ENCODE measurements at regions not wholly inside any gene's neighbourhood (a gene's known extent, or its start where the extent isn't known, plus 50 kb on each side); places are given as distances from the start of the nearest gene placed in this dataset.
"Not testable (repeated sequence)": the region's sequence is repeated elsewhere in the genome, so short reads cannot be mapped to it uniquely, and the experiment has no call there.

GRCh38 chr2:208793434-208793833 lies 386.8 kb downstream of the PTH2R start:
- H3K4me3 ChIP-seq (ENCODE audit: low read depth, low read length), result no peak overlapping the region
- TF ChIP-seq MAX (IDR thresholded peaks at IDR 0.05; ENCODE audit: low read depth, low read length) (no peak), MYC (IDR thresholded peaks at IDR 0.05; ENCODE audit: low read depth, low read length) (no peak), POLR2A (IDR thresholded peaks at IDR 0.05; ENCODE audit: extremely low read depth, insufficient read length) (no peak), CTCF (IDR thresholded peaks at IDR 0.05; ENCODE audit: low read depth, low read length) (no peak)
- no peak for DNase-seq (ENCODE audit: low read depth)

GRCh38 chr2:208794288-208794975 lies 387.8 kb downstream of the PTH2R start:
- no peak for TF ChIP-seq POLR2A (IDR thresholded peaks at IDR 0.05; ENCODE audit: extremely low read depth, insufficient read length)
- TF ChIP-seq MYC (IDR thresholded peaks at IDR 0.05; ENCODE audit: low read depth, low read length), result no peak
- no peak for TF ChIP-seq CTCF (IDR thresholded peaks at IDR 0.05; ENCODE audit: low read depth, low read length)
- no peak for TF ChIP-seq MAX (IDR thresholded peaks at IDR 0.05; ENCODE audit: low read depth, low read length)
- DNase-seq (ENCODE audit: low read depth), result no peak
- H3K4me3 ChIP-seq (ENCODE audit: low read depth, low read length), result no peak overlapping the region

GRCh38 chr2:208798698-208799097 lies 392.1 kb downstream of the PTH2R start:
- no peak overlapping the region for H3K4me3 ChIP-seq (ENCODE audit: low read depth, low read length)
- DNase-seq (ENCODE audit: low read depth), result no peak
- no peak for TF ChIP-seq MAX (IDR thresholded peaks at IDR 0.05; ENCODE audit: low read depth, low read length)
- no peak for TF ChIP-seq POLR2A (IDR thresholded peaks at IDR 0.05; ENCODE audit: extremely low read depth, insufficient read length)
- TF ChIP-seq CTCF (IDR thresholded peaks at IDR 0.05; ENCODE audit: low read depth, low read length), result no peak

GRCh38 chr2:208799397-208799796 lies 392.8 kb downstream of the PTH2R start:
- no peak overlapping the region for H3K4me3 ChIP-seq (ENCODE audit: low read depth, low read length)
- DNase-seq (ENCODE audit: low read depth), result no peak
- TF ChIP-seq MYC (IDR thresholded peaks at IDR 0.05; ENCODE audit: low read depth, low read length) (no peak), CTCF (IDR thresholded peaks at IDR 0.05; ENCODE audit: low read depth, low read length) (no peak), POLR2A (IDR thresholded peaks at IDR 0.05; ENCODE audit: extremely low read depth, insufficient read length) (no peak), MAX (IDR thresholded peaks at IDR 0.05; ENCODE audit: low read depth, low read length) (no peak)

- DNase-seq (ENCODE audit: low read depth); H3K4me3 ChIP-seq (ENCODE audit: low read depth, low read length): not testable (repeated sequence)
Measured at GRCh38 chr2:208800887-208801286, 394.3 kb downstream of the PTH2R start.

GRCh38 chr2:208807756-208808155 lies 401.2 kb downstream of the PTH2R start:
- H3K4me3 ChIP-seq (ENCODE audit: low read depth, low read length), result no peak overlapping the region
- TF ChIP-seq MAX (IDR thresholded peaks at IDR 0.05; ENCODE audit: low read depth, low read length) (no peak), MYC (IDR thresholded peaks at IDR 0.05; ENCODE audit: low read depth, low read length) (no peak), CTCF (IDR thresholded peaks at IDR 0.05; ENCODE audit: low read depth, low read length) (no peak), POLR2A (IDR thresholded peaks at IDR 0.05; ENCODE audit: extremely low read depth, insufficient read length) (no peak)
- DNase-seq (ENCODE audit: low read depth), result no peak

- H3K4me3 ChIP-seq (ENCODE audit: low read depth, low read length); DNase-seq (ENCODE audit: low read depth): not testable (repeated sequence)
Measured at GRCh38 chr2:208811885-208812284, 405.3 kb downstream of the PTH2R start.

Measured in NB4 (cell line).